ENCODE measurements at regions not wholly inside any gene's neighbourhood (a gene's known extent, or its start where the extent isn't known, plus 50 kb on each side); places are given as distances from the start of the nearest gene placed in this dataset.

DNA sequence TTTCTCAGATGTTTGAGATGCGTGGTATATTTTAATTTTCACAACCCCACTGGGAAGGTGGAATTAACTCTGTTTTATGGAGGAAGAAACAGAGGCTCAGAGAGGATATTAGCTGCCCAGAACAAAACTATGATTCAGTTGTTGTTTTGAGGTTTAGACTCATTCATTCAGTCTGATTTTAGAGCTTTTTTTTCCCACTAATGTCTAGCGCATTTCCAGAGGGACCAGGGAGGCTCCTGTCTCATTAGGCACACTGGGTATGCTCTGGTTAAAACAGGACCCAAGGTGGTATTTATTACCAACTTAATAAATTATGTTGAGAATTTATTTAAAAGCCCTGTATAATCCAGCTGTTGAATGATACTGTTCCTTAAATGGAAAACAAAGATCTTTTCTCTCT is 272.0 kb upstream of the RGMA start:
- TF ChIP-seq HOXB6 (CRISPR knock-in tag; IDR thresholded peaks at IDR 0.05; ENCODE audit: borderline replicate concordance): no peak
- TF ChIP-seq, protein P1, sequence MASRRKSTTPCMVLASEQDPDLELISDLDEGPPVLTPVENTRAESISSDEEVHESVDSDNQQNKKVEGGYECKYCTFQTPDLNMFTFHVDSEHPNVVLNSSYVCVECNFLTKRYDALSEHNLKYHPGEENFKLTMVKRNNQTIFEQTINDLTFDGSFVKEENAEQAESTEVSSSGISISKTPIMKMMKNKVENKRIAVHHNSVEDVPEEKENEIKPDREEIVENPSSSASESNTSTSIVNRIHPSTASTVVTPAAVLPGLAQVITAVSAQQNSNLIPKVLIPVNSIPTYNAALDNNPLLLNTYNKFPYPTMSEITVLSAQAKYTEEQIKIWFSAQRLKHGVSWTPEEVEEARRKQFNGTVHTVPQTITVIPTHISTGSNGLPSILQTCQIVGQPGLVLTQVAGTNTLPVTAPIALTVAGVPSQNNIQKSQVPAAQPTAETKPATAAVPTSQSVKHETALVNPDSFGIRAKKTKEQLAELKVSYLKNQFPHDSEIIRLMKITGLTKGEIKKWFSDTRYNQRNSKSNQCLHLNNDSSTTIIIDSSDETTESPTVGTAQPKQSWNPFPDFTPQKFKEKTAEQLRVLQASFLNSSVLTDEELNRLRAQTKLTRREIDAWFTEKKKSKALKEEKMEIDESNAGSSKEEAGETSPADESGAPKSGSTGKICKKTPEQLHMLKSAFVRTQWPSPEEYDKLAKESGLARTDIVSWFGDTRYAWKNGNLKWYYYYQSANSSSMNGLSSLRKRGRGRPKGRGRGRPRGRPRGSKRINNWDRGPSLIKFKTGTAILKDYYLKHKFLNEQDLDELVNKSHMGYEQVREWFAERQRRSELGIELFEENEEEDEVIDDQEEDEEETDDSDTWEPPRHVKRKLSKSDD (conservative IDR thresholded peaks at IDR 0.05; ENCODE audit: low read length): no peak
- TF ChIP-seq, protein P2, sequence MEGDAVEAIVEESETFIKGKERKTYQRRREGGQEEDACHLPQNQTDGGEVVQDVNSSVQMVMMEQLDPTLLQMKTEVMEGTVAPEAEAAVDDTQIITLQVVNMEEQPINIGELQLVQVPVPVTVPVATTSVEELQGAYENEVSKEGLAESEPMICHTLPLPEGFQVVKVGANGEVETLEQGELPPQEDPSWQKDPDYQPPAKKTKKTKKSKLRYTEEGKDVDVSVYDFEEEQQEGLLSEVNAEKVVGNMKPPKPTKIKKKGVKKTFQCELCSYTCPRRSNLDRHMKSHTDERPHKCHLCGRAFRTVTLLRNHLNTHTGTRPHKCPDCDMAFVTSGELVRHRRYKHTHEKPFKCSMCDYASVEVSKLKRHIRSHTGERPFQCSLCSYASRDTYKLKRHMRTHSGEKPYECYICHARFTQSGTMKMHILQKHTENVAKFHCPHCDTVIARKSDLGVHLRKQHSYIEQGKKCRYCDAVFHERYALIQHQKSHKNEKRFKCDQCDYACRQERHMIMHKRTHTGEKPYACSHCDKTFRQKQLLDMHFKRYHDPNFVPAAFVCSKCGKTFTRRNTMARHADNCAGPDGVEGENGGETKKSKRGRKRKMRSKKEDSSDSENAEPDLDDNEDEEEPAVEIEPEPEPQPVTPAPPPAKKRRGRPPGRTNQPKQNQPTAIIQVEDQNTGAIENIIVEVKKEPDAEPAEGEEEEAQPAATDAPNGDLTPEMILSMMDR (IDR thresholded peaks at IDR 0.05 in 2 of 3, conservative IDR thresholded peaks at IDR 0.05 in 1 of 3; ENCODE audit: insufficient read depth in 2 of 3, low read depth in 1 of 3, low read length in 3 of 3): no peak
- TF ChIP-seq, protein P3, sequence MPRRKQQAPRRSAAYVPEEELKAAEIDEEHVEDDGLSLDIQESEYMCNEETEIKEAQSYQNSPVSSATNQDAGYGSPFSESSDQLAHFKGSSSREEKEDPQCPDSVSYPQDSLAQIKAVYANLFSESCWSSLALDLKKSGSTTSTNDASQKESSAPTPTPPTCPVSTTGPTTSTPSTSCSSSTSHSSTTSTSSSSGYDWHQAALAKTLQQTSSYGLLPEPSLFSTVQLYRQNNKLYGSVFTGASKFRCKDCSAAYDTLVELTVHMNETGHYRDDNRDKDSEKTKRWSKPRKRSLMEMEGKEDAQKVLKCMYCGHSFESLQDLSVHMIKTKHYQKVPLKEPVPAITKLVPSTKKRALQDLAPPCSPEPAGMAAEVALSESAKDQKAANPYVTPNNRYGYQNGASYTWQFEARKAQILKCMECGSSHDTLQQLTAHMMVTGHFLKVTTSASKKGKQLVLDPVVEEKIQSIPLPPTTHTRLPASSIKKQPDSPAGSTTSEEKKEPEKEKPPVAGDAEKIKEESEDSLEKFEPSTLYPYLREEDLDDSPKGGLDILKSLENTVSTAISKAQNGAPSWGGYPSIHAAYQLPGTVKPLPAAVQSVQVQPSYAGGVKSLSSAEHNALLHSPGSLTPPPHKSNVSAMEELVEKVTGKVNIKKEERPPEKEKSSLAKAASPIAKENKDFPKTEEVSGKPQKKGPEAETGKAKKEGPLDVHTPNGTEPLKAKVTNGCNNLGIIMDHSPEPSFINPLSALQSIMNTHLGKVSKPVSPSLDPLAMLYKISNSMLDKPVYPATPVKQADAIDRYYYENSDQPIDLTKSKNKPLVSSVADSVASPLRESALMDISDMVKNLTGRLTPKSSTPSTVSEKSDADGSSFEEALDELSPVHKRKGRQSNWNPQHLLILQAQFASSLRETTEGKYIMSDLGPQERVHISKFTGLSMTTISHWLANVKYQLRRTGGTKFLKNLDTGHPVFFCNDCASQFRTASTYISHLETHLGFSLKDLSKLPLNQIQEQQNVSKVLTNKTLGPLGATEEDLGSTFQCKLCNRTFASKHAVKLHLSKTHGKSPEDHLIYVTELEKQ (CRISPR knock-in tag; IDR thresholded peaks at IDR 0.05): no peak
- TF ChIP-seq ZNF217 (CRISPR knock-in tag; IDR thresholded peaks at IDR 0.05): no peak
- TF ChIP-seq GATAD2A (IDR thresholded peaks at IDR 0.05): no peak

Measured in K562 (cell line).